ENCODE measurements at regions not wholly inside any gene's neighbourhood (a gene's known extent, or its start where the extent isn't known, plus 50 kb on each side); places are given as distances from the start of the nearest gene placed in this dataset.
"Not testable (repeated sequence)": the region's sequence is repeated elsewhere in the genome, so short reads cannot be mapped to it uniquely, and the experiment has no call there.

DNA sequence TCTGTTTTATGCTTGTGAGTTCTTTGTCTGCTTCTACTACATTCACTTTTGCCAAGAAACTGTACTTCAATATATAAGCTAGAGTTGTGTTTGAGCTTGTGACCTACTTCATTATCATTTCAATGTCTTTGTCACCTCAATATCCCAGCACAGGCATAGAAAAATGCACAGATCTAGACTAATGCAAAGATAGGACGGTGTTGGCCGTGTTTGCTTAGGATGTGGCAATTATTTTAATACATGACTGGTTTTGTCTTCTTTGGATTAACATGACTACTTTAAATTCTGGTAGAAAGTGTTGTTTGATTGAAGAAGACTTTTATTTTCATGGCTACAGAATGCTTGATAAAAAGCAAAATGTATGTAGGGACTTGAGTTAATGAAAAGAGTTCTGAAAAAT is 1075.0 kb upstream of the GJE1 start:
- DNase-seq (ENCODE audit: low read depth), result no peak

DNA sequence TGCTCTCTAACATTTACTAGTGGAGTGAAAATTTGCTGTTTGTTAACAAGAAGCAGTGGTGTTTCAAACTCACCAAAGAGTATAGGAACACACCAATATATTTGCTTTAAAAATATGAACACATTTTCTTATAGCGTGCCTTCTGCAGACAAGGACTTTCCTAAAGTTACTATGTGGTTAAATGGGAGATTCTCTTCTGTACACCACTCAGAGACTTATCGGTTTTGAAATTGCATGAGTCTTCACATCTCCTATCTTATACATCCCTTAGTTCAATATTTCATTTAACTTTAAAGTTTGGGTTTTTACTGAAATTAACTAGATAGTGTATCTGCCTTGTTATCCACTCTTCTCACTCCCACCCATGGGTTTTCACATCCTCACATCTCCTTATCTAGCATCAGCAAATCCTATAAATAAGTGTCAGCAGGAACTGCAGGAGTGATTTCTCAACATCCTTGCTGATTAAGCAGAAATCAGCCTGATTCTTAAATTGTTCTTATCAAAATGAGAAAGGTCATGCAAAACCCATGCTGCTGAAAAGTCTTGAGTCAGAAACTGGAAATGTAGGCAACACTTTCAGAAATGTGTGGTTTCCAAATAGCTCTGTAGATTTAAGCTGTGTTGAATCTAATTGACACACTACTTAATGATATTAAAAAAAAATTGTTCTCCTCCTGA is 1075.6 kb upstream of the GJE1 start:
- DNase-seq (ENCODE audit: low read depth), result no peak

DNA sequence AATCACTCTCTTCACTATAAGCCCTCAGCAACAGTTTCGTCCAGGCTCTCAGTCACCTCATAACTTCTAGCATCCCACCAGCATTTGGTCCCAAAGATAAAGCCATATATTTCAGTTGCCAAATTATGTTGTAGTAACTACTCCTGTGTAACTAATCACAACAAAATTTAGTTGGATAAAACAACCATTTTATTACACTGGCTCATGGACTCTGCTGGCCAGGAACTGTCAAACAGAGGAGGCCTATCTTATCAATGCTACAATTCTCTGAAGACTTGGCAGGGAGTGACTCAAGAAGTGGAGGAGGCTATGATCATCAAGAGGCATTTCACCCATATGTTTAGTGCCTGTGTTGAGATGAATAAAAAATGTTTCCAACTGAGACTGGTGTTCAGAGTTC is 1082.3 kb upstream of the GJE1 start:
- no peak for DNase-seq (ENCODE audit: low read depth)

DNA sequence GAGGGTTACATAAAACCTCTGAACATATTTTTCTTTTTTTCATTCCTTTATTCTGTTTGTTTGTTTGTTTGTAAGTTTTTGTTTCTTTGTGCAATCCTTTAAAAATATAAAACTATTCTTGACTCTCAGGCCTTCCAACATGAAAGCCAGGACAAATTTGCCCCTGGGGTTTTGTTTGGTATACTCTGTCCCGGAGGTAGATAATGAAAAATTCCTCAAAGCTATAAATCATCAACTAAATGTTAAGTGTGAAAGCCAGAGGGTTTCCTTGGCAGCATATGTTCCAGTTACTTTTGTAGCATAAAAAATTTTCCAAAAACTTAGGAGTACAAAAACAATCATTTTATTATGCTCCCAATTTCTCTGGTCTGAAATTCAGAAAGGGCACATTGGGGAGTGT is 1084.3 kb upstream of the GJE1 start:
- DNase-seq (ENCODE audit: low read depth), result no peak

DNA sequence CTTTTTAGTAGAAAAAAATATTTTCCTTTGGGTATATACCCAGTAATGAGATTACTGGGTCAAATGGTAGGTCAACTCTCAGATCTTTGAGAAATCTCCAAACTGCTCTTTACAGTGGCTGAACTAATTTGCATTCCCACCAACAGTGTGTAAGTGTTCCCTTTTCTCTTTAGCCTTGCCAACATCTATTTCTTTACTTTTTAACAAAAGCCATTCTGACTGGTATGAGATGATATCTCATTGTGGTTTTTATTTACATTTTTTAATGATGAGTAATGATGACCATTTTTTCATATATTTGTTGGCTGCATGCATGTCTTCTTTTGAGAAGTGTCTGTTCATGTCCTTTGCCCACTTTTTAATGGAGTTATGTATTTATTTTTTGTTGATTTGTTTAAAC is 1086.2 kb upstream of the GJE1 start:
- not testable (repeated sequence) for DNase-seq (ENCODE audit: low read depth)

DNA sequence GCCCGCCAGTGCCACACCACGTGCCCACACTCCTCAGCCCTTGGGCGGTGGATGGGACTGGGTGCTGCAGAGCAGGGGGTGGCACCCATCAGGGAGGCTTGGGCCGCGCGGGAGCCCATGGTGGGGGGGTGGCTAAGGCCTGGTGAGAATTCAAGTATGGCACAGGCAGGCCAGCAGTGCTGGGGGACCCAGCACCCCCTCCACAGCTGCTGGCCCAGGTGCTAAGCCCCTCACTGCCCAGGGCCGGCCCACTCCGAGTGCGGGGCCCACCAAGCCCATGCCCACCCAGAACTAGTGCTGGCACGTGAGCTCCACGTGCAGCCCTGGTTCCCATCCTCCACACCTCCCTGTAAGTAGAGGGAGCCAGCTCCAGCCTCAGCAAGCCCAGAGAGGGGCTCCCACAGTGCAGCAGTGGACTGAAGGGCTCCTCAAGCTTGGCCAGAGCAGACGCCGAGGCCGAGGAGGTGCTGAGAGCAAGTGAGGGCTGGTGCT is 1091.1 kb upstream of the GJE1 start:
- DNase-seq (ENCODE audit: low read depth), result no peak

DNA sequence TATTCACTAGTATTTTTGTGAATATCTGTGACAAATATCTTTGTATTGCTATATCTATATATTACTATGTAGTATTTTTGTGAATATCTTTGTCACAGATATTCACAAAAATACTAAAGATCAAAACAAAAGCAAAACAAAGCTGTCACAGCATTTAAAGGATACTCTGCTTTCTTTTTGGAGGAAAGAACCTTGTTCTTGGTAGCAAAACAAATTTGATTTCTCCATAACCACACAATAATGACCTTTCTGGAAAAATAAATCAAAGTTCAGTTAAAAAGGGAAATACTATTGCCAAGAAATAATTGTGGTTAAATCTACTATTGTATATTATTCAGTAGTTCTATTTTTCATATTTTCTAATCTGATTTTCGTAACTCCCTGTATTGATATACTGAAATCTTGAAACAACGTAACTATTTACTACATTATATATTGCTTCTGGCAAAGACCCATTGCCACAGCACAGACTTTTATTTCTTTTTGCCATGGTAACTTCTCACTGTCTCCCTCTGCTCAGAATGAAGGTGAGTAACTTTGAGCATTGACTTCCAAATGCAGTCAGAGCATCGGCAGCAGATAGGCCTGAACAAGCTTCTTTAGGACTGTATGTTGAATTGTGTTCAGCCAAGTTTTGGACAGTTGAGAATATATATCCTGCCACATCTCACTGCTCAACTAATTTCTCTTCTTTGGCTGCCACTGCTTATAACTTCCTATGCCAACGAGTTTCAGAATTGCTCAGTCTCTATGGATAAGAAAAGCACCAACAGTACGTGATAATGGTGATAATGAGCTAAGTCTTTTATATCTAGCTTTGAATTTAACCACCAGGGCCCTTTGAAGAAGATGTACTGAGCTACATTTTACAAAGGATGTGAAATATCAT is 1097.2 kb upstream of the GJE1 start:
- no peak for DNase-seq (ENCODE audit: low read depth)

DNA sequence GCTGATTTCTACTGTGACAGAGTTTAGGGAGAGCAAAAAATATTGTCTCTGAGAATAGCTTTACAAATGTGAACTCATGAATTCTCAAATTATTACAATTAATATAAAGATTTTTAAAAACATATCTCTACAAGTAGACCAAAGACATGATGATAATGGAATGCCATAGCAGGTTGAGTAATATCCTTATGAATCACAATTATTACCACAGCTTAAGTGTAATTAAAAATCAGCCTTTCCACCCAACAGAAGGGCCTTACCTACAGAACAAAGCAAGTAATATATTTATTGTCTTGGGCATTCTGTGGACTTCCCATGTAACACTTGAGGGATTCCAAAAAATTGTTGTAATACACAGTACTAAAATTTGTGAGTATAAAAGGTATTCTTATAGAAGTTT is 1099.6 kb upstream of the GJE1 start:
- DNase-seq (ENCODE audit: low read depth), result no peak

DNA sequence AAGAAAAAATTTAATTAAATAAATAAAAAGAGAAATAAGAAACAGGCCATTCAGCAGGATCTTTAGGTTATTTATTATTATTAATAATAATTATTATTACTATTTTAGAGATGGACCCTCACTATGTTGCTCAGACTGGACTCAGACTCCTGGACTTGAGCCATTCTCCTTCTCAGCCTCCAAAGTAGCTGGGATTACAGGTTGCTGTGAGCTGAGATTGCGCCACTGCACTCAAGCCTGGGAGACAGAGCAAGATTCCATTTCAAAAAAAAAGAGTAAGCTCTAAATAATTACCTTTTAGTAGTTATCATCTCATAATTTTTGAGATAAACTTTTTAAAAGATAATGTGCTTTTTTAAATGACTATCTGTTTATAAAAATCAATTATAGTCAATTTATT is 1102.8 kb upstream of the GJE1 start:
- no peak for DNase-seq (ENCODE audit: low read depth)

DNA sequence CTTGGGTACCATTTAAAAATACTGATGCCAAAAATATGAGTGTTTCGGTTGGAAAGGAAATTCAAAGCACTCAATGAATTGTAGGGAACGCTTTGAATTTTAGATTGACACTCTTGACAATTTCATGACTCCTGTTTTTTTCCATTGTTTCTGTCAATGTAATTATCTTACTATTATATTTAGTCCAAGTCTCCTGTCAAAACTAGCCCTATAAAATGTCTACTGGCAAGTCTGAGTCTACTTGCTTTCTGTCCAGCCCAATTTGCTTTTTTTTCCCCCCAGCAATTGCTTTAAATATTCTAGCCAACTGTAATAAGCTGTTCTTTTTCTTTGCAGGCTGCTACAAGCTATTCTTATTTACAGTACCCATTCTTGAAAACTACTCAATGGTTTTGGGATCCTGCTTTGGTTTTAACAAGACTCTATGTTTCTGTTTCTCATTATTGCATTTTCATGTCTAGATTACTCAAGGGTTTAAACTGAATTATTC is 1103.9 kb upstream of the GJE1 start:
- no peak for DNase-seq (ENCODE audit: low read depth)

DNA sequence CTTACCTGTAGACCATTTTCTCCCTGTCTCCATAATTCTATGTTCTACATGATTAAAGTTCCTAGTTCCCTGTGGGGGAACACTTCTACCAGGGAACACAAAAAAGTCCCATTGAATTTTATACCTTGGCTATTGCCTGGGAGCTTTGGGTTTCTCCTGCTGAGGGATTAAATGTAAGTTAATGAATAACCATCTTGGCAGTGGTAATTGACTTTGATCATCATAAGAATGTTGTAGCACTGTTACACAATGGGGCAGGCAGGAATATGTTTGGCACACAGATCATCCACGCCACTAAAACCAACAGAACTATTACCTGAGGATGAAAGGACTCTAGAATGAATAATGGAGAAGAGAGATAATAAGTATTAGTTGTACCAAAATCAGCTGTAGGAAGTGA is 1106.2 kb upstream of the GJE1 start:
- no peak for DNase-seq (ENCODE audit: low read depth)

DNA sequence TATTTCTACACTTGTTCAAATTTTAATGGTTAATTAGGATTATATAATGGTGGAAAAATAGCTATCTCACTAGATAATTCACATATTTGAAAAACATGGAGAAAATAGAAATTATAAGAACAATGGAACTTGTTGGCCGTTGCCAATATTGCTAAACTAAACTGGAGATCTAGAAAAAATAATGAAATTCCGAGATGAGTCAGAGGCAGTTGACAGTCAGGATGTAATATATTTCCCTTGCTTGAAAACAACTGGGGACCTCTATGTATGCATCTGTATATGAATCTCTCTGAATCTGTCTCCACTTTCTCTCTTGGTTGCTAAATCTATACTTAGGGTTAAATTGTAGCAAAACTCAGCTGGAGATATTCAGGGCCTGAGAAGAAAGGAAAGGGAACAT is 1108.2 kb upstream of the GJE1 start:
- DNase-seq (ENCODE audit: low read depth), result no peak

DNA sequence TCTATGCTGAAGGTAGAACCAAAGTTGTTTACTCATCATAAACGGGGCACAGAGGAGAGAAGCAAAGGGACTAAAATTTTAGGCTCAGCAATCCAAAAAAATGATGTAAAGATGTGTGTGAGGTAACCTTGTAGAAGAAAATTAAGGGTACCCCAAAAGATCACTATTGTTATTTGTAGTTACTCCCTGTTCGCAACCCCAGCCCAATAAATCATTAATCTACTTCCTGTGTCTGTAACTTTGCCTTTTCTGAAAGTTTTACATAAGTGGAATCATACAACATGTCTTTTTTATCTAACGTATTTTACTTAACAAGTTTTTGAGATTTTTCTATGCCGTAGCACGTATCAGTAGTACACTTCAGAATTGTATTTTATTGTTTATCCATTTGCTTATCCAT is 1114.8 kb upstream of the GJE1 start:
- no peak for DNase-seq (ENCODE audit: low read depth)

DNA sequence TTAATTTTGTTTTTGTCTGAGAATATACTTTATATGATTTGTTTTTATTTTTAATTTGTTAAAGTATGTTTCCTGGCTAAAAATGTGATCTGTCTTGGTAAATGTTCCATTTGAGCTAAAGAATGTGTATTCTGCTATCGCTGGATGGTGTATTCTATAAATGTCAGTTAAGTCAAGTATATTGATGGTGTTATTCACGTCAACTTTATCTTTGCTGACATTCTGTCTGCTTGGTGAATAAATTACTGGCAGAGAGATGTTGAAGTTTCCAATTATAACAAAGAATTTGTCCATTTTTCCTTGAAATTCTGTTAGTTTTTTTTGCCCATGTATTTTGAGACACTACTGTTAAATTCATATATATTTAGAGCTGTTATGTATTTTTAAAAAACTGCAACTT is 1131.8 kb upstream of the GJE1 start:
- no peak for DNase-seq (ENCODE audit: low read depth)

DNA sequence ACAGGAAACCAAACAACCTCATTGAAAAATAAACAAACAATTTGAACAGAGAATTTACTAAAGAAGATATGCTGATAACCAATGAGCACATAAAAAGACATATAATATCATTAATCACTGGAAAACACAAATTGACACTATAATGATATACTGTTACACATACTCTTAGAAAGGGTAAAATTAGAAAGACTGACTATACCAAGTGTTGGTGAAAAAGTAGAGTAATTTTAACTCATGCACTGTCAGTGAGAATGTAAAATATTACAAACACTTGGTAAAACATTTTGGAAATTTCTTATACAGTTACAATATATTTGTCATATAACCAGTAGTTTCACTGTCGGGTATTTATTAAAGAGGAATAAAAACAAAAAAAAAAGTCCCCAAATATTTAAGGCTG is 1139.2 kb upstream of the GJE1 start:
- DNase-seq (ENCODE audit: low read depth), result no peak

DNA sequence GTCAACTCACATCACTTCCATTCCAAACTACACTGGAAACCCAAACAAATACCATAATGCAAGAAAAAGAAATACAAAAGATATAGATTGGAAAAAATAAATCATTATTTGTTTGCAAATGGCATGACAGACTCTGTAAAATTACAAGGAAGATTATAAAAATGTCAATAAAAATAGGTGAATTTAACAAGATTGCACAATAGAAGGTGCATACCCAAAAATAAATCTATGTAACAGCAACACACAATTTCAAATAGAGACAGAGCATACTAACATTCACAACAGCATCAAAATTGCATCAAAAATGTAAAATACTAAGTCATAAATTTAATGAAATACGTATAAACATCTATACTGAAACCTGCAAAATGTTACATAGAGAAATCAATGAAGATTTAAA is 1140.0 kb upstream of the GJE1 start:
- no peak for DNase-seq (ENCODE audit: low read depth)

DNA sequence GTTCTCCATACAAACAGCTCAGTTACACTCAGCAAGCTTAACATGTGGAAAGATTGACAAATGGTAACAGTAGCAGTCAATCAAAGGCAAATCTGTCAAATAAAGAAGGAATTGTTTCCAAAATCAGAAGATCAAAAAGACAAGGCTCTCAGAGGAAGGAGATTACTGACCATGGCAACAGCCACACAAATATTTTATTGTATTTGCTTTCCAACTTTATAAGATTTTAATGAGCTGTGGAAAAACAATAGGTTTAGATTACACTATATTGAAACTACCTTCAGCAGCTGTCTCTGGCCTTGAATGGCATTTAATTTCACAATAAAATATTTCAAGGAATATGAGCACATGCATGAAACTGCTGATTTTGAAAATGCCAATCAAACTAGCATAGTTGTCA is 1143.9 kb upstream of the GJE1 start:
- no peak for DNase-seq (ENCODE audit: low read depth)

DNA sequence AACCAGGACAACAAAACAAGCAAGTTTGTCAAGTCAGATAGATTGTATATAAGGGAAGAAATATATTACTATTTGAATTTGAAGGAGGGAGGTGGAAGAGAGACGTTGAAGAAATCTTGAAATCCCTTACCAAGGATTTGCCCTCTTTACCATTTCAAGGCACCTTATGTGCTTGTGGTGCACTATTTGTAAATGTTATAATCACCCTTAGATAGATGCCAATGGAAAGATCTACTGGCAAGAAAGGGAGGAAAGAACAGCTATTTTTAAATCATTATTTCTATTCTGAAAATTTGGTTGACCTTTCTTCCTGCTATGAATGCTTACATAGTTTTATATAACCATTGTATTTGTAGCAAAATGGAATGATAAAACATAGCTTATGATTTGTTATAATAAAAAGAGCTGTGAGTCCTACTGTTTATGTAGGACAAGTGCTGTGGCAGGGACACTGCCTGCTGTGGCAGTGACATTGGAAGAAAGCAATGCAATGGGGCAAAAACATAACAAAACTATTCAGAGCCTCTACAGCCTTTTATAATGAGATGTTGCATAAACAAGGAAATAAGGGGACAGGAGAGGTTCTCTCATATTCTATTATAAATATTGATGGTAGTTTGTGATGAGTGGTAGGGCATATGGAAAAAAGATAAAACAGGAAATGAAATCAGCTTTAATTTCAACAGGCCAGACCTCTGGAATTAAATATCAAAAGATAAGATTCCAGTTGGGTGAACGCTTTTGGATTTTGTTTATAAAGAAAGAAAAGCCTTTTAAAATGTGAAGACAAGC is 1145.2 kb upstream of the GJE1 start:
- no peak for DNase-seq (ENCODE audit: low read depth)

DNA sequence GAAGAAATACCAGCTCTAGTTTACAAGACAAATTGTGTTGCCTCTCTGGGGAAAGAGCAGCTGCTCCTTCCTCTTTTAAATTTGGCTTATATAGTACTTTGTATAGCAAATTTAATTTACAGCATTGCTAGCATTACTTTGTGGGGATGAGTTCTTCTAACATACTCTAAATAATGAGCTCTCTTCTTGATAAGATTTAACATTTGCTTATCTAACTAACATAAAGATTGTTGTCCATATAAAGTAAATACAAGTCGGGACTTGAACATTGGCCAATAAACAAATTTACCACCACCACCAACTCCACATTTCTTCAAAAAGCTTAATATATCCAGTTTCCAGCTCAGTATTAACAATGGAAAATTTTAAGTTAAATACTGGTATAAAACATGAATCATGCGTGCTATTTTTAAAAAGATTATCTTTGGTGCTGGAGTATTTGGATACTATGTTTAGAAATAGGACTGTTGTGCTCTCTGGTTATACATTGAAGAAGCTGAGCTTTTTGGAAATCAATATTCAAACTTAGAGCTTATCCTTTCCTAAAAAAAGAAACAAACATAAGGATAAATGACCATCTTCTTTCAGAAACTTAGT is 1146.9 kb upstream of the GJE1 start:
- no peak for DNase-seq (ENCODE audit: low read depth)

DNA sequence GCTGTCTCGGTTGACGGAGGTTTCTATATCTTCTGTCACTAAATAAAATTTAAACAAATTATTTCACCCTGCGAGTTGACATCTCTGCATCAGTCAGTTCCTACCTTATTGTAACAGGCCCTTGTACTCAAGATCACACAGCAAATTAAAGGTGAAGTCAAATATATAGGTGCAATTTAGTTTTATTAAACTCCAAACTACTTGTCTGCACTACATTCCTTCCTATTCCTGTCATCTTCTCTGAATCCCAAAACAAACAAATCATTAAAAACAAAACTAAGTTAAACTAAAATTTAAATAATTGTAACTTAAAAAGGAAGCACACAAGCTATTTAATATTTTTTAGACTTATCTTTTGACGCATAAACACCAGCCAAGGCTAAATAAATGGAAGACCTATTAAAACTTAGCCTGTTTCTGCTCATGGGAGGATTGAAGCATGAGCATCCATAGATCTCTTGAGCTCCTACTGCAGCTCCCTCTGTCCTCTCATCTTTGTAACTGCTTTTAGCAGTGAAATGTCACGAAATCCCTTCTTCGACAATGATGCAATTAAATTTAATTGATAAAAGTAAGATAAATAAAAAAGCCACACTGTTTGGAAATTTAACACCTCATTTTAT is 1152.3 kb upstream of the GJE1 start:
- no peak for DNase-seq (ENCODE audit: low read depth)

DNA sequence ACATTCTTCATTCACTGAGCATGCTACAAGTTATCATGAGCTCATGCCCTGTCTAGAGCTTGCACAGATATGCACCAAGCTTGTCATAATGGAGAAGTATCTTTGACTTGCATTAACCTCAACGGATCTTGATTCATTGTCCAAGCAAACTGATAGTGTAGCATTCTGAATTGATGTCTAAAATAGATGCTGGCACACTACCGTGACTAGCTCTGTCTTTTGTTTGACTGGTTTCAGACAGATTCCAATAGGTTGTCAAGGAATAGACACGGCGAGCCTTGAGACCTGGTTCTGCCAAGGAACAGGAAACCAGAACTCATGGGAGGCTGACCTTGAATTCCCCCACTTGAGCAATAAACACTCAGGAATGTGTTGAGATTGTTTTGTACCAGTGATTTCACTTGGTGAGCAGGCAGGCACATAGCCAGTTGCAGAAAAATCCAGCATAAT is 1153.1 kb upstream of the GJE1 start:
- DNase-seq (ENCODE audit: low read depth), result no peak

DNA sequence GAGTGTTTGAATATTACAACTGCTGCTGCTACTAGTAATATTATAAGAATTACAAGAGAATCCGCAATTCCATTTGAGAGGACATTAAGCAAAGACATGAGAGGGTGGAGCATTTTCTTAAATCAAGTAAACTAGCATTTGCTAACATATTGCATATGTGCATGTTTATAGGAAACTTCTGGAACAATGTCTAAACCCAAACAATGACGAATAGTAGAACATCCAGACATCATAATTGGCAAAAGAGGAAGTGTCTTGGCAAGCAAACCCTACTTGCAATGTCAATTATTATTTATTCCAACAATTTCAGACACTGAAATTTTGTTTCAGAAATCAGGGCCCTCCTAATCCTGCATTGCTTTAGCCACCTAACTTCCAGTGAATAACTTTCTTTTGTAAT is 1155.3 kb upstream of the GJE1 start:
- no peak for DNase-seq (ENCODE audit: low read depth)
